ENCODE measurements at regions not wholly inside any gene's neighbourhood (a gene's known extent, or its start where the extent isn't known, plus 50 kb on each side); places are given as distances from the start of the nearest gene placed in this dataset.

- TF ChIP-seq CTCF (IDR thresholded peaks at IDR 0.05) = peak in 1 of 4 experiments; percentile 8
- no peak for TF ChIP-seq POLR2AphosphoS5 (IDR thresholded peaks at IDR 0.05)
- no peak for TF ChIP-seq POLR2A (IDR thresholded peaks at IDR 0.05)
Measured at GRCh38 chr10:123284022-123284421, 129.8 kb downstream of the BUB3 start.
